Testis (tissue), 2 donors: ENCODE measurements at regions not wholly inside any gene's neighbourhood (a gene's known extent, or its start where the extent isn't known, plus 50 kb on each side); places are given as distances from the start of the nearest gene placed in this dataset.

ENCODE experiments used
- POLR2A ChIP-seq: fragments of 450-650 bp; IDR thresholded peaks from one replicate; pipeline ENCODE4 v1.6.1; 2017; ENCODE audit warnings: antibody characterized with exemption, mild to moderate bottlenecking, moderate library complexity
- TF ChIP-seq, protein P1 (sequence below), 3 experiments: fragments of 450-650 bp in 2 of 3; fragments of 200-600 bp in 1 of 3; sonication (generic) in 1 of 3; IDR thresholded peaks; one replicate each; pipeline ENCODE4 v1.5.1; 2016 to 2019; ENCODE audit warnings: antibody characterized with exemption in 3 of 3, mild to moderate bottlenecking in 2 of 3, moderate library complexity in 1 of 3

GRCh38 chr12:19938031-19938430, 430.3 kb upstream of the PDE3A start:
- no peak for TF ChIP-seq POLR2A
- TF ChIP-seq, protein P1, sequence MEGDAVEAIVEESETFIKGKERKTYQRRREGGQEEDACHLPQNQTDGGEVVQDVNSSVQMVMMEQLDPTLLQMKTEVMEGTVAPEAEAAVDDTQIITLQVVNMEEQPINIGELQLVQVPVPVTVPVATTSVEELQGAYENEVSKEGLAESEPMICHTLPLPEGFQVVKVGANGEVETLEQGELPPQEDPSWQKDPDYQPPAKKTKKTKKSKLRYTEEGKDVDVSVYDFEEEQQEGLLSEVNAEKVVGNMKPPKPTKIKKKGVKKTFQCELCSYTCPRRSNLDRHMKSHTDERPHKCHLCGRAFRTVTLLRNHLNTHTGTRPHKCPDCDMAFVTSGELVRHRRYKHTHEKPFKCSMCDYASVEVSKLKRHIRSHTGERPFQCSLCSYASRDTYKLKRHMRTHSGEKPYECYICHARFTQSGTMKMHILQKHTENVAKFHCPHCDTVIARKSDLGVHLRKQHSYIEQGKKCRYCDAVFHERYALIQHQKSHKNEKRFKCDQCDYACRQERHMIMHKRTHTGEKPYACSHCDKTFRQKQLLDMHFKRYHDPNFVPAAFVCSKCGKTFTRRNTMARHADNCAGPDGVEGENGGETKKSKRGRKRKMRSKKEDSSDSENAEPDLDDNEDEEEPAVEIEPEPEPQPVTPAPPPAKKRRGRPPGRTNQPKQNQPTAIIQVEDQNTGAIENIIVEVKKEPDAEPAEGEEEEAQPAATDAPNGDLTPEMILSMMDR (IDR thresholded peaks at IDR 0.05): no peak
